MV-4-11 (cell line): ENCODE measurements at regions not wholly inside any gene's neighbourhood (a gene's known extent, or its start where the extent isn't known, plus 50 kb on each side); places are given as distances from the start of the nearest gene placed in this dataset.

ENCODE experiments used
- DNase-seq: peaks from one replicate; lab custom pipeline; 2025; lab: John Stamatoyannopoulos, UW

DNA sequence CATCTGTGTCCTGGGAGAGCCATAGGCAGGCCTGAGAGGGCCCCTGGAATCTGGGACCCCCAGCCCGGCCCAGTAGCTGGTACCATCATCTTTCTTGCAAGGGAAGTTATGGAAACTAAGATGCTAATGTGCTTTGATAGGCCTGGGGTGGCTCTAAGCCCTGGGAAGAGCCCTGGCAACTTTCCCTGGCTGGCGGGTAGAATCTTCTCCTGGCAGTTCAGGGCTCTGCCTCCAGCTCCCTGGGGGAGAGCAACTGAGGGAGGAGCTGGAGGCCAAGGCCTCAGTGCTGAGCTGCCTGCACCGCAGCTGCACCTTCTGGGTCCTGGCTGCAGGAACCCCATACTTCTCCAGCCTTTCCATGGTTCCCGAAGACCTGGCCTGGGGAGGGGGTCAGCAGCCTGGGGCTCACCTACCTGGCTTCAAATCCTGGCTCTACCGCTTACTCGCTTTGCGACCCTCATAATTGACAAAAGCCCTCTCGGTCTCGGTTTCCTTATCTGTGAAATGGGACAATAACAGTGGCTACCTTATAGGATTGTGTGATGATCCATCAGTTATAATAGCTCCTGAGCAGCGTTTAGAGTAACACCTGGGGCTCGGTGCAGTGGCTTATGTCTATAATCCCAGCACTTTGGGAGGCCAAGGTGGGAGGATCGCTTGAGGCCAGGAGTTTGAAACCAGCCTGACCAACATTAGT is 333.7 kb downstream of the SEC14L1 start:
- DNase-seq, result no peak

DNA sequence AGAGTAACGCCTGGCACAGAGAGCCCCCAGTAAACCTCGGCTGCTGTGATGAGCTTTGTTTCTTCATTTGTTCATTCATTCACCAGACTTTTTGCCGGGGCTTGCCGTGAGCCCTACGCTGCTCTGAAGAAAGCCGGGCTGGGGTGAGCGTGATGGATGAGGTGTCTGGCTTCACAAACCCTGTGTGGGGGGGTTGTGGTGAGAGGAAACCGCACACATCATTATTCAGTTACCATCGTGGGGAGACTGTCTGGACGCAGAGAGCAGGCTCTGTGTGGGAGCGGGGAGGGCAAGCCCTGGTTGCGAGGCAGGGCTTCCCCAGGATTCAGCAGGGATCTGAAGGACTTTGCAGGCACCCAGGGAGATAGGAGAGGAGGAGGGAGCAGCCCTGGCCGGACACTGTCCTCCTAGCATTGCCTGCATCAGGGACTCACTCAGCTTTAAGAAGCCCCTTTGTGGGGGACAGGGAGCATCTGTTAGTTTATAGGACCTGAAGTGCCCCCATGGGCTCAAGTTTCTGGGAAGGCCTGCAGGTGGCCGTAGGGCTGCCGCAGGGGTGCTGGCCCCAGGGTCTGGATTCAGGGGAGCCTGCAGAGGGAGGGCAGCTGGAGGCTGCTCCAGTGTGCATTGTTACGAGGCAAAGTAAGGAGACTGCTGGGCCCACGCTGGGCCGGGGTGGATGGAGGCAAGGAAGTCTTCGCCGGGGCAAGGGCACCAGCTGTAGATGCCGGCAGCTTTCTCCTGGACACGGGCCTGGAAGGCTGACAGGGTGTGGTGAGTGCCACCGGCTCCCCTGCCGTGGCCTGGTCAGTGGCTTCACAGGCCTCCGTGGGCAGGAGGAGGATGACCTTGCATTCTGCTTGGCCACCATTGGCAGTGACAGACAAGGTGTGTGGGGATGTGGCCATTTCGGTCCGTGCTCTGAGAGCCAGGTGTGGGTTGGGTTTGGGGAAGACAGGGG is 334.5 kb downstream of the SEC14L1 start:
- DNase-seq, result peak; percentile 73

DNA sequence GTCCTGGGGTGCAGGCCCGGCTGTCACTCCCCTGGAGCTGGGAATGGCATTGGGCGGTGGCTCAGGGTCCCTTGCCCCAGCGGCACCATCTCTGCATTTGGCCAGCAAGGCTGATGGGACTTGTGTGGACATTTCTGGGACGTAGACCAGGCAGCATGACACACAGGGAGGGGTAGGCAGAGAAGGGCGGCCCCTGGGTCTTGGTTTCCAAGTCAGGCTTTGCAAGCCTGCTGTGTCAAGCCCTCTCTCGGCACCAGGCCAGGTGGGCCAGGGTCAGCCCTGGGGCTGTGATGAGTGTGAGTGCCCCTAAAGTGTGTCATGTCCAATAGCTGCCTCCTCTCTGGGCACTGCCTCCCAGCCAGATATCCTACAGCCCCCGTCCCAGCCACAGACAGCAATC is 335.2 kb downstream of the SEC14L1 start:
- no peak for DNase-seq

DNA sequence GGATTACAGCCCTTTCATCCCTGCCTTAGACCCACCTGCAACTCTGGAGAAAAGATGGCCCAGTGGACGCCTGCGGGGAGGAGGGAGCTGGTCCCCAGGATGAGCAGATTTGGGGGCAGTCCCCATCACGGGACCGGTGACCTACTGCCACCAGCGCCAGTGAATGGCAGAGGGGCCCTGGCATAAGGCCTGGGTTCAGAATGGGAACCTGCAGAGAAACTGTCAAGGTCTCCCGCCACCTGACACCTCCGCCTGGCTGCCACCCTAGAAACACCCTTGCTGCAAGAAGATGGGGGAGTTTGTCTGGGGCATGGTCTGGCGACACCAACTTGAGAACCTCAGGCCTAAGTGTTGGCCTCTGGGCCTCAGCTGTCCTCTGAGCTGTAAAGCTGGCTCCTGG is 335.7 kb downstream of the SEC14L1 start:
- DNase-seq, result no peak

DNA sequence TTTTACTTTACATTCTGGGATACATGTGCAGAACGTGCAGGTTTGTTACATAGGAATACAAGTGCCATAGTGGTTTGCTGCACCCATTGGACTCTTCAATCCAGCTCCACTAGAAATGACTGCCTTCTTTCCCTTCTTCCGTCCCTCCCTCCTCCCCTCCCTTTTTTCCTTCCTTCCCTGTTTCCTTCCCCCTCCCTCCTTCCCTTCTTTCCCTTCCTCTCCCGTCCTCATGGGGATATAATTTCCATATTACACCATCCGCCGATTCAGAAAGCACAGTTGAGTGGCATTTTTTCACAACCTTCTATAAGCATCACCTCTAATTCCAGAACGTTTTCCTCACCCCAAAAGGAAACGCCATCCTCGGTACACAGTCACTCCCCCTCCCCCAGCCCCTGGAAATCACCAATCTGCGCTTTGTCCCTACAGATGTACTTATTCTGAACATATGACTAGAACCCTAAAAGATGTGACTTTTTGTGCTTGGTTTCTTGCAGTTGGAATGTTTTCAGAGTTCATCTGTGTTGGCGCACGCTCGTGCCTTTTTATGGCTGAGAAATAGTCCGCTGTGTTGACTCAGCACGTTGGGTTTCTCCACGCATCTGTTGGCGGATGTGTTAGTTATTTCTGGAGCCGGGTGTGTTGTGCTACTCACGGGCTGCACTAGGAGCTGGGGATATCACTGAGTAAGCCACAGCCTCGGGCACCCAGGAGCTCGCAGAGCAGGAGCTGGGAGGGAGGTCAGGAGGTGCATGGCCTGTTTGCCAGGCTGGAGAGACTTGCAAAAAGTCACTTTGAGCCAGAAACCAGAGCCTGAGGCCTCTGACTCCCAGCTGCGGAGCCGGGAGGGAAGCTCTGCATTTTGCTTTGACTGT is 336.4 kb downstream of the SEC14L1 start:
- peak; percentile 39 for DNase-seq

DNA sequence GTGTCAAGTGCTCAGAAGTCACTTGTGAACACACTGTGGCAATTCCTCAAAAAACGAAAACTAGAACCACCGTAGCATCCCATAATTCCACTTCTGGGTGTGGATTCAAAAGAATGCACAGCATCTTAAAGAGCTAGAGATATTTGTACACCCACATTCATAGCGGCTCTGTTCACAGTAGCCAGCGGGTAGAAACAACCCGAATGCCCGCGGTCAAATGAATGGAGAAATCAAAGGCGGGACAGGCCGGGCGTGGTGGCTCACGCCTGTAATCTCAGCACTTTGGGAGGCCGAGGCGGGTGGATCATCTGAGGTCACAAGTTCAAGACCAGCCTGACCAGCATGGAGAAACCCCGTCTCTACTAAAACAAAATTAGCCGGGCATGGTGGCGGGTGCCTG is 337.5 kb downstream of the SEC14L1 start:
- peak; percentile 23 for DNase-seq

DNA sequence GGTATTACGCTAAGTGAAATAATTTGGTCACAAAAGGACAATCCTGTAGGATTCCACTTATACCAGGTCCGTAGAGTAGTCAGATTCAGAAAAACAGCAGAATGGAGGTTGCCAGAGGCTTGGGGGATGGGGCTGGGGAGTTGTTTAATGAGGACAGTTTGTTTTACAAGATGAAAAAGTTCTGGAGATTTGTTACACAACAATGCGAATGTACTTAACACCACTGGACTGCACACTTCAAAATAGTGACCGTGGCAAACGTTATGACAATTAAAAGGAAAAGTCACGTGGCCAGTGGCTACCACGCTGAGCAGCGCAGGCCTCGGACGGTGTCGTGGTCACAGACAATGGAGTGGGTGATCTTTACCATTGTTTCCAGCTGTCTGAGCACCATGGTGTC is 338.1 kb downstream of the SEC14L1 start:
- DNase-seq, result peak; percentile 0

DNA sequence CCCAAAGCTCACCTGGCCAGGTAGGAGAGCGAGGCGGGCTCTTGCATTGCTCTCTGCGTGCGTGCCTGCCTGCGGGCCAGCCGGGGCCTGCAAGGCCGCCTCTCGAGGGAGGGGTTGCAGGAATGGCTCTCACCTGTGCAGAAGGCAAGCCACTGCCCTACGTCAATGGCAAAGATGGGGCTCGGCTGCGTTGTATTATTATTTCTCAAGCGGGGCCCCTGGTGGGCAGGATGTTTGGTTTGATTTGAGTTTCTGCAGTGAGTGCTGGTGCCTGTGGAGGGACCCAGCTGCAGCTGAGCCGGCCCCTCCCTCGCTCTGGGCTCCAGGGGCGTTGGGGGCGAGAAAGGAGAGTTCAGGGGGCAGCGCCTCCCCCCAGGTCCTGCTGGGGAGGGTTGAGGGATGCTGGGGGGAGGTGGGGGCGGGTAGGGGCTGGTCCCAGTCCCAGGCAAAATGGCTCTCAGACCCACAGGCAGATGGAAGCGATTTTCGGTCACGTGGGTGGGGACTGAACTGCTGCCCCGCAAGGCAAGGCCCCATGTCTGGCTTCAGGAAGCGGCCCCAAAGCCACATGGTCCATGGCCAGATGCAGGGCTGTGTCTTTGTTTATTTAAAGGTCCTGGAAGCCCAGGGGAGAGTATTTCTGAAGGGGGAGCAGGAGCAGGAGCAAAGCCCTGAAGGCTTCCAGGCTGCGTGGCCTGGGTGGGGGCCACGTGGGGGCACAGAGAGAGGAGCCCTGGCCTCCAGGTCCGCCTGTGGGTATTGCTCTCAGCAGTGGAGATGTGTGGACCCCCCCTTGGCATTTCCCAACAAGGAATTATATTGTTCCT is 338.8 kb downstream of the SEC14L1 start:
- DNase-seq, result no peak

DNA sequence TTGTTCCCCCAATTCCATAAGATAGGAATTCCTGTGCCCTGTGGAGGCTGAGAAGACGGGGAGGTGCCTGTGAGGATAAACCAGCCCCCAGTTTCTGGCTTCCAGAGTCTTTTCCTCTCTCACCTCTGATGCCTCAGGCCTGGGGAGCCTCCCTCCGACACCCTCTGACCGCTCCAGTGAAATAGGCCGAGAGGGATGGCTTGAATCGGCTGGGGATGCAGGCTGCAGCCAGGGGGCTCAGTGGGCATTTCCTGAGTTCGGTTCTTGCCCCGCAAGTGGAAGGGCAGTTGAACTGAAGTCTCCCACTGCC is 339.4 kb downstream of the SEC14L1 start:
- DNase-seq, result no peak

DNA sequence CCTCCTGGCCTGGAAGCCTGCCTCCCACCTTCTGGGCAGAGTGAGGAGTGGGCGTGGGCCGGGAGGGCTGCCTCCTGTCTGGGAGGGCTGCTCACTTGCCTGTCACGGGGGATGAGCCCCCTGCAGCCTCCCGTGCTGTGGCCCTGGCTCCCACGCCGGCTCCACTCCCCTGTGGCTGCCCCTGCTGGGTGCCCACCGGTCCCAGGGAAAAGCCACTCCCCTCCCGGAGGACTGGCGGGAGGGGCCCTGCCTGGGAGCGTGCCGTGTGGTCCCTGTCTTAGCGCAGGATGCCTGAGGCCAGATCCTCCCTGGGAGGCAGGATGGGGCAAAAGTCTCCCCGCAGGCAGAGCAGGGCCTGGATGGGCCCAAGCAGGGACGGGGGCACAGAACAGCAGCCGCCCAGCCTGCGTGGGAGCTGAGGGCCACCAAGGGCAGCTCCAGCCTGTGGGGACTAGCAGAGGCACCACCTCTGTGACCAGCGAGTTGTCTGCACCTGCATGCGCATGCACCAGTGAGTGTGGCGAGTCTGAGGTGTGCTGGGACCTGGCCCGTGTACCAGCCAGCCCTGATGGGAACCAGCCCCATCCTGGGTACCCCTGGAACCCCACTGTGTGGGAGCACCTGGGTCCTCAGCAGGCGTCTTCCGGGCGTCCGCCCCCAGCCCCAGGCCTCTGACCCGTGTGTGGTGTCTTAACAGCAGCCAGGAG is 339.9 kb downstream of the SEC14L1 start:
- no peak for DNase-seq

DNA sequence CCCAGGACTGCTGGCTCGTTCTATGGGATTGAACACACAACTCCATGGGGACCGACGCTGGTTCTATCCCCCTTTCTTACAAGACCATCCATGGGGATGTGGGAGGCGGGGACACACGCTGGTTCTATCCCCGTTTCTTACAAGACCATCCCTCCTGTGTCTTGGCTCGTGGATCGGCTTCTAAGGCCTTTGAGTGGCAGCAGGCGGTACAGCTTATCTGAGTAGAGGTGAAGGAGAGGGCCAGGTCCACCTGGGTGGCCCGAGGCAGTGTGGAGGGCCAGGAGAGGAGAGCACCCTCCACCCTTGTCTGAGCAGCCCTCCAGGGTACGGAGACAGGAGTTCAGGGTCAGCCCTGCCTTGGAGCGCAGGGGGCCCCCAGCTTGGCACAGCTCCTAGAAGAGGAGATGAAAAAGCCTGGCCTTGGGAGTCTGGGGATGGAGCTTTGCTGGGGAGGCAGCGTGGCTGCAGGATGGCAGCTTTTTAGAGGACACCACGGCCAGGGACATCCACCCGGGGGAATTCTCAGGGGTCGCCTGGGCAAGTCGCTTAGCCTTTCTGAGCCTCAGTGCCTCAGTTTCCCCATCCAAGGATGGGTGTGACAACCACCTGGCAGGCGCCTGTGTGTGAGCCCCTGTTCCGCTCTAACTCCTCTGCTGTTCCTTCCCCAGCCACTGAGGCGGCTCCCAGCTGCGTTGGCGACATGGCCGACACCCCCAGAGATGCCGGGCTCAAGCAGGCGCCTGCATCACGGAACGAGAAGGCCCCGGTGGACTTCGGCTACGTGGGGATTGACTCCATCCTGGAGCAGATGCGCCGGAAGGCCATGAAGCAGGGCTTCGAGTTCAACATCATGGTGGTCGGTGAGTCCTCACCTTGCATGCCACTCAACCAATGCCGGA is 341.0 kb downstream of the SEC14L1 start:
- DNase-seq, result no peak

DNA sequence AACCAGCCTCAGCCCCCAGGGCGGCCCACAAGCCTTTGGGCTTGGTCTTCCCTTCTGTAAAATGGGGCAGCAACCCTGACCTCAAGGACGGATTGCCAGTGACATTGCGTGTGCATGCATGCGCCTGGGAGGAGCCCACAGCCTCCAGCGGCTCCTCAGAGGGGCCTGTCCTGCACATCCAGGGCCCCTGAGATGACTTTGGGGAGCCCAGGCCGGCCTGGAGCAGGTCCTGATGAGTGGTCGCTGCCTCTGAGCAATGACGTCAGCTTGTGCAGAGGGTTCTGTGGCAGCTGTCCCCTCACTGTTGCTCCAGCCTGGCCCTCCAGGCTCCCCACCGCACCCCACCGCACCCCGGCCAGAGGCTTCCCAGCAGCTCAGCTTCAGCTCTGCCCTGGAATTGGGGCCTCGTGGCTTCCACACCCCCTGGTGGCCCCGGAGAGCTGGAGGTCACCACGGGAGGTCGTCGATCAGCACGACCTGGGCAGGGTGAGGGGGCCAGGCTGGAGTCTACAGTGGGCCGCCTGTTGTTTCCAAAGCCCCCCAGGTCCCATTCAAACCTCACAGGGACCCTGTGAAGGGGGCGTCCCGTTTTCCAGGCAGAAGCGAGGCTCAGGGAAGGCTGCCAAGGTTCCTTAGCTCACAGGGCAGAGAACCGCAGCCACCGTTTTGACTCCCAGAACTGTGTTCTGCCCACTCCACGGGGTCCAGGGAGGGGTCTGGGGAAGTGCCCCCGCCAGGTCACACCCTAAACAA is 341.8 kb downstream of the SEC14L1 start:
- DNase-seq, result no peak

DNA sequence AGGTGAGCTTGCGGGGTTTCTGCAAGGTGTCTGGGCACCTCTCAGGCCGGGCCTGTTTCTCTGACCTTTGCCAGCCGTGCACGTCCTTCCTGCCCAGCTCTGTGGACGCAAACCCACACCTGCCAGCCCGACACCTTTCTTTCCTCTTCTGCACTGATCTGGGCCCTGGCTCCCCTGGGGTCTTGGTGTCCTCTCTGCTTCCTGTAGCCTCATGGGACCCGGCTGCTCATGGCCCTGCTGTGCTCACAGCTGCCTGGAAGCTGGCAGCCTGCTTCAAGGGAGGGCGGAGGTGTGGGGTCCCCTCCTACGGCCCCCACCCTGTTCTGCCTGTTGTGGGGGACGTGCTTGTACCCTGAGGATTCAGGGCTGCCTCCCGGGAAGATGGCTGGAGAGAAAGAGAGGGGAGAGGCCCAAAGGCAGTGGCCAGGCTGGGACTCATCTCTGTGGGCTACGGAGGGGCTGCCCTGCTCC is 342.4 kb downstream of the SEC14L1 start:
- DNase-seq, result no peak

DNA sequence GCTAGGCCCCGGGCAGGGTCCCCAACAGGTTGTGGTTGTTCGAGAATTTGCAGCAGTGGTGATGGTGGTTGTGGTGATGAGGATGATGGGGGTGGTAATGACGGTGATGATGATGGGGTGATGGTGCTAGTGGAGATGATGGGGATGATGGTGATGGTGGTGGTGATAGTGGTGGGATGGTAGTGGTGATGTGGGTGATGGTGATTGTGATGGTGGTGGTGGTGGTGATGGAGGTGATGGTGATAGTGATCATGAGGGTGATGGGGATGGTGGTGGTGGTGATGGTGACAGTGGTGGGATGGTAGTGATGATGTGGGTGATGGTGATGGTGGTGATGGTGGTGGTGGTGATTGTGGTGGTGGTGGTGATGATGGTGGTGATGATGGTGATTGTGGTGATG is 343.3 kb downstream of the SEC14L1 start:
- DNase-seq, result no peak

DNA sequence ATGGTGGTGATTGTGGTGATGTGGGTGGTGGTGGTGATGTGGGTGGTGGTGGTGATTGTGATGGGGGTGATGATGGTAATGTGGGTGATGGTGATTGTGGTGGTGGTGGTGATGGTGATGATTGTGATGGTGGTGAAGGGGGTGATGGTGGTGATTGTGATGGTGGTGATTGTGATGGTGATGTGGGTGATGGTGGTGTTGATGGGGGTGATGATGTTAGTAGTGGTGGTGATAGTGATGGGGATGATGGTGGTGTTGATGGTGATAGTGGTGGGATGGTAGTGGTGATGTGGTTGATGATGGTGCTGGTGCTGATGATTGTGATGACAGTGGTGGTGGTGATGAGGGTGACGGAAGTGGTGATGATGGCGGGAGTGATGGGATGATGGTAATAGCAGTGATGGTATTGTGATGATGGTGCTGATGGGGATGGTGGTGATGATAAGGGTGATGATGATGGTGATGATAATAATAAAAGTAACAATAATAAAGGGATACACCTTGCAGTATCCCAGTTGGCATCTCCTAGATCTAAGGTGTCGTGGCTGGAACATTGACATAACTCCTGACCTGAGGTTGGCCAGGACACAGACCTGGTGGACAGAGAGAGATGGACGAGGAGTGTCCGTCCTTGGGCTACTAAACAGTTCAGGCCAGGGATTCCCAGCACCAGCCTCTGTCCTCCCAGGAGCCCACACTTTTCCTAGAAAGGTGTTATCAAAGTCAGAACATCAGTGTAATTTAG is 344.5 kb downstream of the SEC14L1 start:
- no peak for DNase-seq

DNA sequence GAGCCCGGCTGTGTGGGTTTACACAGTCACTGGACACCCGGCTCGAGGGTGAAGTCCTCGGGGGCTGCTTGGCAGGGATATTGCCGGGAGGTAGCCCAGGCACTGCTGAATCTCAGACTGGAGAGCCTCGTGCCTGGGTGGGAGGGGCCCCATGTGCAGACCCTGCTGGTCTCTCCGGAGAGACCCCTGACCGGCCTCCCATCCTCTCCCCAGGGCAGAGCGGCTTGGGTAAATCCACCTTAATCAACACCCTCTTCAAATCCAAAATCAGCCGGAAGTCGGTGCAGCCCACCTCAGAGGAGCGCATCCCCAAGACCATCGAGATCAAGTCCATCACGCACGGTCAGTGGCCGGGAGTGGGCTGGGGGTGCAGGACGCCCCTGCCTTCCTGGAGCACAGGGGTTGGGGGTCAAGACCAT is 346.5 kb downstream of the SEC14L1 start:
- no peak for DNase-seq

DNA sequence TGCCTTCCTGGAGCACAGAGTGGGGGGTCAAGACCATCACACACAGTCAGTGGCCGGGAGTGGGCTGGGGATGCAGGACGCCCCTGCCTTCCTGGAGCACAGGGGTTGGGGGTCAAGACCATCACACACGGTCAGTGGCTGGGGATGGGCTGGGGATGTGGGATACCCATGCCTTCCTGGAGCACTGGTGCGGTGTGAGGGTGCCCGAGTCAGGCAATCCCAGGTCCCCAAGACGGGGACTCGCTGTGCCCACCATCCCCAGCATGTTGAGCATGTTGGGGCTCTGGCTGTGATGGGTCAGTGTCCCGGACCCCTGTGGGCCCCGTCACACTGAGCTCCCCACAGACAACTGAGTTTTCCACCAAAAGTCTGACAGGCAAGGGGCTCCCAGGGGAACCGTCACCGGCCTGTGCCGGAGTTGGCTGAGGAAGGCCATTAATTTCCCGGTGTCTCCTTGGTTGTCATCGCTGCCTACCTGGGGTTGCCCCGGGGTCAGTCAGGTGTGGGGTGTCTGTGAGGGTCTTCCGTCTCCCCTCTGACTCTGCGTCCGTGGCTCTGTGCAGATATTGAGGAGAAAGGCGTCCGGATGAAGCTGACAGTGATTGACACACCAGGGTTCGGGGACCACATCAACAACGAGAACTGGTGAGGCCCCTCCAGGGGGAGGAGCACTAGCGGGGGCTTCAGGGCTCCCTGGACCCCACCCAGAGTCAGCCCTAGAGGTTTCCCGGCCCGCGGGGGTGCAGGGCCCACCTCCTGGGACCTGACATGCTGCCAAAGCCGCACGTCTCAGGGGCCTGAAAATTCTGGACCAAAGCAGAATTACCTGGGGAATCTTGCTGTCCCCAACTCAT is 347.1 kb downstream of the SEC14L1 start:
- DNase-seq, result no peak
